ENCODE measurements at regions not wholly inside any gene's neighbourhood (a gene's known extent, or its start where the extent isn't known, plus 50 kb on each side); places are given as distances from the start of the nearest gene placed in this dataset.

GRCh38 chr9:104263942-104264341 is 169.8 kb downstream of the SMC2 start:
- no peak for DNase-seq
- no peak for TF ChIP-seq POLR2A (IDR thresholded peaks at IDR 0.05)
- no peak for TF ChIP-seq CTCF (IDR thresholded peaks at IDR 0.05)
- intact Hi-C loops (cut with DNase I) = no loop called here
- no peaks in the 10 kb centered on the region for H3K9me3 ChIP-seq
- H3K27me3 ChIP-seq = peaks cover 0 to 4% (median 0%) of the 10 kb centered on the region in 4 donors
- no peak overlapping the region for H3K4me3 ChIP-seq
- no peaks in the 10 kb centered on the region for H3K36me3 ChIP-seq
- WGBS, 2 donors = 63 to 65% methylated on average over 2 of the region's 2 CpGs
- H3K4me1 ChIP-seq = no peaks in the 10 kb centered on the region
- no peak overlapping the region for H3K27ac ChIP-seq

- no peaks in the 10 kb centered on the region for H3K27me3 ChIP-seq
- no peaks in the 10 kb centered on the region for H3K9me3 ChIP-seq
- H3K4me3 ChIP-seq = no peak overlapping the region
- WGBS, 2 donors = 35 to 60% methylated on average over 1 of the region's 1 CpG
- H3K27ac ChIP-seq = no peak overlapping the region
- DNase-seq = no peak
- no peaks in the 10 kb centered on the region for H3K36me3 ChIP-seq
- H3K4me1 ChIP-seq = no peaks in the 10 kb centered on the region
- TF ChIP-seq POLR2A (IDR thresholded peaks at IDR 0.05) (no peak), CTCF (IDR thresholded peaks at IDR 0.05) (no peak)
- intact Hi-C loops (cut with DNase I) = no loop called here
These were observed 170.3 kb downstream of the SMC2 start for GRCh38 chr9:104264431-104264830.

- Histone ChIP-seq H3K4me1 (no peaks in the 10 kb centered on the region), H3K4me3 (no peak overlapping the region), H3K27me3 (no peaks in the 10 kb centered on the region), H3K27ac (no peak overlapping the region), H3K9me3 (no peaks in the 10 kb centered on the region), H3K36me3 (no peaks in the 10 kb centered on the region)
- TF ChIP-seq CTCF (IDR thresholded peaks at IDR 0.05) (no peak), POLR2A (IDR thresholded peaks at IDR 0.05) (no peak)
- intact Hi-C loops (cut with DNase I) = no loop called here
- no peak for DNase-seq
These were observed 175.3 kb downstream of the SMC2 start for GRCh38 chr9:104269374-104269773.

- TF ChIP-seq POLR2A (IDR thresholded peaks at IDR 0.05) = no peak
- 62 to 73% methylated on average over 4 of the region's 4 CpGs for WGBS, 2 donors
- Histone ChIP-seq H3K9me3 (no peaks in the 10 kb centered on the region), H3K4me3 (no peak overlapping the region), H3K36me3 (no peaks in the 10 kb centered on the region), H3K27ac (no peak overlapping the region), H3K27me3 (no peaks in the 10 kb centered on the region), H3K4me1 (no peaks in the 10 kb centered on the region)
- intact Hi-C loops (cut with DNase I) = no loop called here
- DNase-seq = no peak
These were observed 176.2 kb downstream of the SMC2 start for GRCh38 chr9:104269996-104270963.

- WGBS, 2 donors = 56 to 62% methylated on average over 3 of the region's 3 CpGs
- TF ChIP-seq POLR2A (IDR thresholded peaks at IDR 0.05) (no peak), CTCF (IDR thresholded peaks at IDR 0.05) (no peak)
- DNase-seq = no peak
These were observed 182.7 kb downstream of the SMC2 start for GRCh38 chr9:104276709-104277245.

More at GRCh38 chr9:104276709-104277245, 182.7 kb downstream of the SMC2 start:
- Histone ChIP-seq H3K27me3 (no peaks in the 10 kb centered on the region), H3K4me1 (no peaks in the 10 kb centered on the region), H3K27ac (no peak overlapping the region), H3K9me3 (no peaks in the 10 kb centered on the region), H3K4me3 (no peak overlapping the region), H3K36me3 (no peaks in the 10 kb centered on the region)
- intact Hi-C loops (cut with DNase I) = no loop called here

Data from esophagus squamous epithelium (tissue), 5 donors.